Lung (tissue), 11 donors: ENCODE measurements at regions not wholly inside any gene's neighbourhood (a gene's known extent, or its start where the extent isn't known, plus 50 kb on each side); places are given as distances from the start of the nearest gene placed in this dataset.

Experiments
- ATAC-seq: fragments of 200-7000 bp; cut with Tn5 transposase; one replicate; pipeline ENCODE4 v1.9.1; 2020; ENCODE audit warnings: moderate number of reproducible peaks; ENCODE audit not compliant: insufficient read depth, low FRiP score
- DNase-seq, 3 donors: peaks; one replicate each; pipeline ENCODE4 v3.0.0-alpha.2; 2013 to 2017
- H3K27ac ChIP-seq, 2 donors: one replicate each; pipeline ENCODE4 v1.5.1; 2013; ENCODE audit warnings: mild to moderate bottlenecking in 2 of 2, moderate library complexity in 2 of 2, control low read depth in 1 of 2, inconsistent platforms in 1 of 2, low read depth in 1 of 2, low read length in 1 of 2
- H3K27me3 ChIP-seq, 3 donors: one replicate each; pipeline ENCODE4 v1.5.1; 2013; ENCODE audit warnings: low read length in 2 of 3; ENCODE audit not compliant: control insufficient read depth in 3 of 3, insufficient read depth in 3 of 3
- H3K36me3 ChIP-seq, 4 donors: one replicate each; pipeline ENCODE4 v1.5.1; 2013; ENCODE audit warnings: low read length in 4 of 4, mild to moderate bottlenecking in 1 of 4, moderate library complexity in 1 of 4; ENCODE audit not compliant: control insufficient read depth in 4 of 4, insufficient read depth in 4 of 4
- H3K4me1 ChIP-seq, 5 donors: one replicate each; pipeline ENCODE4 v1.5.1; 2013; ENCODE audit warnings: low read length in 5 of 5, mild to moderate bottlenecking in 2 of 5, moderate library complexity in 1 of 5; ENCODE audit not compliant: control insufficient read depth in 5 of 5, insufficient read depth in 5 of 5
- H3K4me3 ChIP-seq: one replicate; pipeline ENCODE4 v1.5.1; 2013; ENCODE audit warnings: mild to moderate bottlenecking, control low read depth, moderate library complexity
- H3K9ac ChIP-seq, 2 donors: one replicate each; pipeline ENCODE4 v1.5.1; 2013; ENCODE audit warnings: low read length in 2 of 2, control low read depth in 1 of 2; ENCODE audit not compliant: insufficient read depth in 1 of 2
- H3K9me3 ChIP-seq, 4 donors: one replicate each; pipeline ENCODE4 v1.5.1; 2013; ENCODE audit warnings: low read length in 3 of 4, mild to moderate bottlenecking in 1 of 4, moderate library complexity in 1 of 4; ENCODE audit not compliant: control insufficient read depth in 4 of 4, insufficient read depth in 3 of 4
- WGBS, 2 donors: extraction: QIAGEN DNeasy Blood & Tissue Kit; methylation state at CpG; one replicate each; pipeline ENCODE4 v1.1.7; 2013; 5-methylcytosine and 5-hydroxymethylcytosine counted together
- TF ChIP-seq, protein P1 (sequence below): IDR thresholded peaks from 2 replicates; pipeline ENCODE4 v1.5.1; 2012; ENCODE audit warnings: mild to moderate bottlenecking; ENCODE audit errors: control extremely low read depth, extremely low read depth
- donor health status: control.
- donor health status: control.
- donor health status: Bipolar disorder and iron deficiency.
- donor health status: healthy.
- donor health status: DM: yes; HTN: yes; CAD: no.

DNA sequence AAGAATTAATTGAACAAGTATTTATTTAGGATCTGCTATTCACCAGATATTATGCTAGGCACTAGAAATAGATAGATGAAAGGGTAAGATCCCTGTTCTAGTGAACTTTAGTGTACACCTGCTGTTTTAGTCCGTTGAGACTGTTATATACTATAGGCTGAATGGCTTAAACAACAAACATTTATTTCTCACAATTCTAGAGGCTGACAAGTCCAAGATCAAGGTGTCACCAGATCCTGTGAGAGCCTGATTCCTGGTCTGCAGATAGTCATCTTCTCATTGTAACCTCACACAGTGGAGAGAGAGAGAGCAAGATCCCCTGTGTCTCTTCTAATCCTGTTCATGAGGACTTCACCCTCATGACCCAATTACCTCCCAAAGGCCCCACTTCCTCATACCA lies 281.4 kb upstream of the KCNH8 start:
- 65 to 83% methylated on average over 1 of the region's 1 CpG for WGBS, 2 donors
- Histone ChIP-seq H3K27ac (no peak overlapping the region), H3K27me3 (no peaks in the 10 kb centered on the region), H3K9ac (no peak overlapping the region), H3K4me3 (no peak overlapping the region), H3K36me3 (no peaks in the 10 kb centered on the region), H3K4me1 (no peaks in the 10 kb centered on the region), H3K9me3 (peaks cover 0 to 2% (median 0%) of the 10 kb centered on the region in 4 donors)
- TF ChIP-seq, protein P1, sequence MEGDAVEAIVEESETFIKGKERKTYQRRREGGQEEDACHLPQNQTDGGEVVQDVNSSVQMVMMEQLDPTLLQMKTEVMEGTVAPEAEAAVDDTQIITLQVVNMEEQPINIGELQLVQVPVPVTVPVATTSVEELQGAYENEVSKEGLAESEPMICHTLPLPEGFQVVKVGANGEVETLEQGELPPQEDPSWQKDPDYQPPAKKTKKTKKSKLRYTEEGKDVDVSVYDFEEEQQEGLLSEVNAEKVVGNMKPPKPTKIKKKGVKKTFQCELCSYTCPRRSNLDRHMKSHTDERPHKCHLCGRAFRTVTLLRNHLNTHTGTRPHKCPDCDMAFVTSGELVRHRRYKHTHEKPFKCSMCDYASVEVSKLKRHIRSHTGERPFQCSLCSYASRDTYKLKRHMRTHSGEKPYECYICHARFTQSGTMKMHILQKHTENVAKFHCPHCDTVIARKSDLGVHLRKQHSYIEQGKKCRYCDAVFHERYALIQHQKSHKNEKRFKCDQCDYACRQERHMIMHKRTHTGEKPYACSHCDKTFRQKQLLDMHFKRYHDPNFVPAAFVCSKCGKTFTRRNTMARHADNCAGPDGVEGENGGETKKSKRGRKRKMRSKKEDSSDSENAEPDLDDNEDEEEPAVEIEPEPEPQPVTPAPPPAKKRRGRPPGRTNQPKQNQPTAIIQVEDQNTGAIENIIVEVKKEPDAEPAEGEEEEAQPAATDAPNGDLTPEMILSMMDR, result no peak
- ATAC-seq, result no peak
- no peak for DNase-seq

DNA sequence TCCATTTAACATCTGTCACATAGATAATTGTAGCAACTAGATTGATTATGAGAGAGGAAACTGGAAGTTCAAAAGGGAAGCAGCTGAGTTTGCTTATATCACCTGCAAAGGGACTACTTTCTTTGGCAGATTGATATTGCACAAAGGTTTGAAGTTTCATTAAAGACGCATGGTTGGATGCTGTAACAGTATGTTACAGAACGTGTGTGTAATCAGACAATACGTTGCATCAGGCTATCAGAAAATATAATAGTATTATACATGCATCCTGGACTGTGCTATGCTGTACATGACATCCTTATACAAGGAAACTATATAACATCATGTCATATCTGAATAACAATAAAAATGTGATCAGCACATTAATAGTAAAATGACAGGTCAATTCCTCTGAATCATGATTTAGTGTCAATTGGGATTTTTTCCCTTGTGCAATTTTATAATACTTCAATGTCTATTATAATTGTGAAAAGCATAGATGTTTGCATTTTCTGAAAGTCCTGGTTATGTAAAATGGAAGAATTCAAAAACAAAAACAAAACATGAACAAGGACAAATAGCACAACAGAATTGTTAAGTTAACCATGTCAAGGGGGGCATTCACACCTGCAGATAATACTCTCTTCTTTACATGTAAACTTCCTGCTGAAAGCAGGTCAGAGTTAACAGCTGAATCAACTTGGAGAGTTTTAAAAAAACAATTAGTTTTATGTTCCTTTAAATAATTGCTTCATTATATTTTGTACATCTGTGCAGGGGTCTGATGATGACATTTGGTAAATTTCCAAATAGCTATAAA lies 283.2 kb upstream of the KCNH8 start:
- ATAC-seq (no peak), DNase-seq (no peak)
- H3K9me3 ChIP-seq, result peaks cover 0 to 2% (median 0%) of the 10 kb centered on the region in 4 donors
- 56 to 65% methylated on average over 3 of the region's 3 CpGs for WGBS, 2 donors
- TF ChIP-seq, protein P1, result no peak
- no peak overlapping the region for H3K4me3 ChIP-seq
- no peak overlapping the region for H3K9ac ChIP-seq
- no peak overlapping the region for H3K27ac ChIP-seq
- no peaks in the 10 kb centered on the region for H3K36me3 ChIP-seq
- H3K4me1 ChIP-seq, result no peaks in the 10 kb centered on the region
- H3K27me3 ChIP-seq, result no peaks in the 10 kb centered on the region

DNA sequence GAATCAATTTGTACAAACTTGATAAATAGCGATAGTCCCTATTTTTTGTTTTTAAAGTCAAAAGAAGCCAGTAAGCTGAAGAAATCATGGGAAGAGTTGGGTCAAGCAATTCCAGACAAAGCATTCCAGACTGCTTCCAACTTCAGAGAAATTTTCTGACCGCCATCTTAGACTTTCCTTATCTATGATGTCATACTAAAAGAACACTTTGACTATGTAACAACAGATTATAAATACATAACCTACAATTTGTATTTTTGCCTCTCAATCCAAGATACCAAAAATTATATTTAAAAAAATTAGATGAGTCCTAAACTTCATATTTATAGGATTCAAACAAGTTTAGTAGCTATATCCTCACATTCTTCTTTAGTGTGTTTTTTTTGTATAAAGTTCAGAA lies 286.2 kb upstream of the KCNH8 start:
- no peaks in the 10 kb centered on the region for H3K36me3 ChIP-seq
- no peak overlapping the region for H3K4me3 ChIP-seq
- no peaks in the 10 kb centered on the region for H3K27me3 ChIP-seq
- H3K4me1 ChIP-seq, result no peaks in the 10 kb centered on the region
- H3K27ac ChIP-seq, result no peak overlapping the region
- H3K9ac ChIP-seq, result no peak overlapping the region
- ATAC-seq (no peak), DNase-seq (no peak)
- TF ChIP-seq, protein P1, result no peak
- 91 to 97% methylated on average over 2 of the region's 2 CpGs for WGBS, 2 donors
- H3K9me3 ChIP-seq, result no peaks in the 10 kb centered on the region

DNA sequence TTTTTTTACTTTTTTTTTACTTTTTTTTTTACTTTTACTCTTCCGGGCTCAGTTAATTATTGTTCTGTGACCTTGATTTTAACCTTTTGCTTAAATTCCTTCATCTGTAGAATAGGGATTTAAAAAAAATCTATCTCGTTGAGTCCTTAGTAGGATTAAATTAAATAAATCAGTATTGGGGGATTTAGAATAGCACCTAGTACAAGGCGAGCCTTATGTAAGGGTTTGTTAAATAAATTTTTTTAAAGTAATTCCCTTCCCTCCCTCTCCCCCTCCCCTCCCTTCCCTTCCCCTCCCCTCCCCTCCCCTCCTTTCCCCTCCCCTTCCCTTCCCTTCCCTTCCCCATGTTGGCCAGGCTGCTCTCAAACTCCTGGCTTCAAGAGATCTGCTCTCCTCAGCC lies 287.2 kb upstream of the KCNH8 start:
- Histone ChIP-seq H3K27me3 (no peaks in the 10 kb centered on the region), H3K36me3 (no peaks in the 10 kb centered on the region), H3K27ac (no peak overlapping the region), H3K4me3 (no peak overlapping the region), H3K9ac (no peak overlapping the region), H3K4me1 (no peaks in the 10 kb centered on the region), H3K9me3 (no peaks in the 10 kb centered on the region)
- 87 to 88% methylated on average over 3 of the region's 3 CpGs for WGBS, 2 donors
- ATAC-seq (no peak), DNase-seq (no peak)
- TF ChIP-seq, protein P1, result no peak
